HG03378 (cell line): ENCODE measurements at regions not wholly inside any gene's neighbourhood (a gene's known extent, or its start where the extent isn't known, plus 50 kb on each side); places are given as distances from the start of the nearest gene placed in this dataset.

Source experiments
- ATAC-seq: cut with Tn5 transposase; IDR thresholded peaks from one replicate; pipeline ENCODE4 v1.9.1; 2021; ENCODE audit warnings: mild to moderate bottlenecking, moderate library complexity; ENCODE audit not compliant: unreplicated experiment

- no peak for ATAC-seq
Measured at GRCh38 chr3:132900481-132900880, 137.7 kb upstream of the TMEM108 start.

DNA sequence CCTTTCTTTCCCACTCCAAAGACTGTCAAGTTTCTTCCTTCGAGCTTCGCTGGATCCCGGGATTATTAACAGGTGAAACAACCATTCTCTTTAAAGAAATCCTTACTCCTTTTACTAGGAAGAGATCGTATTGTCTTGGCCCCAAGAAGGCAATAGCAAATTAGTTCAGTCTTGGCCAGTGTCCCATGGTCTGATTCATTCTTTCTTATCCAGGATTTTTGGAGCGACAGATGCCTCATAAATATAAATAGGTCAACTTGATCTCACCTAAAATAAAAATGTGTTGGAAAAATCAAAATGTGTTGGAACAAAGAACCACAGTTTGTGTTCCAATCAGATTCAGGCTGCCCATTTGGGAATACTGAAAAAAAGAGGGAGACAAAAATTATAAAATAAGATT lies 140.1 kb upstream of the TMEM108 start:
- ATAC-seq, result no peak

- ATAC-seq, result no peak
Measured at GRCh38 chr3:132892956-132893355, 145.2 kb upstream of the TMEM108 start.

DNA sequence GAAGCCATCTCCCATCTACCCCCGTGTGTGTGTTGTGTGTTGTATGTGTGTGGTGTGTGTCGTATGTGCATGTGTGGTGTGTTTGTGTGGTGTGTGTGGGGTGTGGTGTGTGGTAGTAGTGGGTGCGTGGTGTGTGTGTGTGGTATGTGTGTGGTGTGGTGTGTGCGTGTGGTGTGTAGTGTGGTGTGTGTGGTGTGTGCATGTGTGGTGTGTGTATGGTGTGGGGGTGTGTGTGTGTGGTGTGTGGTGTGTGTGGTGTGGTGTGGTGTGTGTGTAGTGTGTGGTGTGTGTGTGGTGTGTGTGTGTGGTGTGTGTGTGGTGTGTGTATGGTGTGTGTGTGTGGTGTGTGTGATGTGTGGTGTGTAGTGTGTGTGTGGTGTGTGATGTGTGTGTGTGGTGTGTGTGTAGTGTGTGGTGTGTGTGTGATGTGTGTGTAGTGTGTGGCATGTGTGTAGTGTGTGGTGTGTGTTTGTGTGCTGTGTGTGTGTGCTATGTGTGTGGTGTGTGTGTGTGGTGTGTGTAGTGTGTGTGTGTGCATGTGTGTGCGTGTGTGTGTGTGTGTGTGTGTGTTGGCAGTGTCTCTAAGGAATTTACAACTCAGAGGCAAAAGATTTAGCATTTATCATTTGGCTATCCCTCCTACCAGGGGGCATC lies 156.3 kb upstream of the TMEM108 start:
- no peak for ATAC-seq

DNA sequence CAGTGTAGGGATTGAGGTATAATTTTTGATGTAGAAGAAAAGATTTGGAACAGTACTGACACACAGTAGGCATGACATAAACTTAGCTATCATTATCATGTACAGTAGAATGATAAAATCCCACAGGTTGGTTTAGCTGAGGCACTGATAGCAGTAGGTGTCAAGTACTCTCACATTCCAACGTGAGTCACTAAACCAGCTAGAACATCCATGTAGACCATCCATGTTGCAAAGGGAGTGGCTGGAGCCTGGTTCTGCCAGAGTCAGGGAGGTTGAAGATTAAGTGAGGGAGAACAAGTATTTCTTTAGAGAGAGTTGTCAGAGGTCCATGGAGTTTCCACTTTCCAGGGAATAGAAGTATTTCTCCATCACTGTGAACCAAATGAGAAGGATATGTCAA lies 157.2 kb upstream of the TMEM108 start:
- ATAC-seq, result no peak

- no peak for ATAC-seq
Measured at GRCh38 chr3:132879656-132880055, 157.4 kb upstream of the NPHP3 start.

DNA sequence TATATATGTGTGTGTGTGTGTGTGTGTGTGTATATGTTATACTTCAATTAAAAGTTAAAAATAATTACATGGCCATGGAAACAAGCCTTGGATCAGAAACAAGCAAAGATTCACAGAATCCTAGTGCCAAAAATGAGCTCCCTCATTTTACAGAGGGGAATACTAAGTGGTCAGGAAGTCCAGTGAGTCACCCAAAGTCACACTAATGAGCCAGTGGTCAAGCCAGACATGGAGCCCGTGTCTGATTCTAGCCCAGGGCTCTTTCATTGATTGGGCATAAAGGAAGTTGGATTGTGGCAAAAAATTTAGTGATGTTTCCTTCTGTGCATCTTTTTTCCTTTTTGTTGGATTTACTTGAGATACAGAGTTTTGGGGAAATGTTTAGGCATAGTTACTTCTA lies 152.5 kb upstream of the NPHP3 start:
- ATAC-seq, result no peak

DNA sequence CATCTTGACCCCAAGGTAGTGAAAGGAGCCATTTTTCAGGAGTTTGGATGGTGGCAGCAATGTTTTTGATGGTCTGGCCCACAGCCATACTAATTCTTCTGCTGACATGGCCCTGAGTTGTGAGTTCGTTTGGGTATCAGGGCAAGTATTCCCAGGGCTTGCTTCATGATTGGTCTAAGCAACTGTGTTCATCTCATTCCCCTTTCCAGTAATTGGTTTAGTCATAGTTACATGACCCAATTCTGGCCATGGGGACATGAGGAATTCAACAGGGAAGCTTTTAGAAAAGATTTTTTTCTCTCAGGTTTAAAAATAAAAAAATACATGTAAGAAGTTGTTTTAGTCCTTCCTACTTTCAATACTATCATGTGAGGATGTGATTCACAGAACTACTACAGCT lies 150.5 kb upstream of the NPHP3 start:
- no peak for ATAC-seq

DNA sequence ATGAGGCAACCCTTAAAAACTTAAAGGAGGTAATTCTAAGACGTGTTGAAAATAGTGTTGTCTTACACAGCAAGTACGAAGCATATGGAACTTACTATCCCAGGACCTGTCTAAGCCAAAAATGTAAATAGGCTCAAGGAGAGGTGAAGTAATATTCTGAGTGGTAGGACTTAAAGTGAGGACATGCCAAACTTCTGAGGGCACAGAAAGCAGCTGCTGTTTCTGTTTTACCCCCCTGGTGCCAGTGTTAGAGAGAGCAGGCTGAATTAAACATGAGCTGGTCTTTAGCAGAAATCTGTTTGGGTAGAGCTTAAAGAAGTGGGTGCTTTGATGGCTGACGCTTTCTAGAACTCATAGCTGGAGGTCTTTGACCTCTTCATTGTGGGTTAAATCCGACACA lies 149.7 kb upstream of the NPHP3 start:
- ATAC-seq, result no peak

DNA sequence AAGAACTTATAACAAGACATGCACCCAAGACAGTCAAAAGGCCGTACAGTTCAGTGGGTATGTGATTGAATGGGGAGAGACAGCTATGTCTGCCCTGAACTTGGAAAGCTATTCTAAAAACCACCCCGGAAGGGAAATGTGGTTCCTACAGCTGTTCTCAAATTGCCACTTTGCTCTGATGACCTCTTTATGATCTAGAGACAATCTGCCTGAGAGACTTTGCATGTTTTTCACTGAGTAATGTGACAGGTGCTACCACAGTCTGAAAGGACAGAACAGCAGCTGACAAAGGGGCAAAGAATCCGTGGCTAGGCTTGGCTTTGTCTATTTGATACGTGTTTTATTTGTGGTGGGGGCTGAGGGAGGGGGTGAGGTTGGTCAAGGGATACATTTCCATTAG lies 148.3 kb upstream of the NPHP3 start:
- no peak for ATAC-seq

- no peak for ATAC-seq
Measured at GRCh38 chr3:132867956-132868355, 145.7 kb upstream of the NPHP3 start.

- no peak for ATAC-seq
Measured at GRCh38 chr3:132867526-132867925, 145.3 kb upstream of the NPHP3 start.

- no peak for ATAC-seq
Measured at GRCh38 chr3:132857317-132857716, 135.1 kb upstream of the NPHP3 start.

DNA sequence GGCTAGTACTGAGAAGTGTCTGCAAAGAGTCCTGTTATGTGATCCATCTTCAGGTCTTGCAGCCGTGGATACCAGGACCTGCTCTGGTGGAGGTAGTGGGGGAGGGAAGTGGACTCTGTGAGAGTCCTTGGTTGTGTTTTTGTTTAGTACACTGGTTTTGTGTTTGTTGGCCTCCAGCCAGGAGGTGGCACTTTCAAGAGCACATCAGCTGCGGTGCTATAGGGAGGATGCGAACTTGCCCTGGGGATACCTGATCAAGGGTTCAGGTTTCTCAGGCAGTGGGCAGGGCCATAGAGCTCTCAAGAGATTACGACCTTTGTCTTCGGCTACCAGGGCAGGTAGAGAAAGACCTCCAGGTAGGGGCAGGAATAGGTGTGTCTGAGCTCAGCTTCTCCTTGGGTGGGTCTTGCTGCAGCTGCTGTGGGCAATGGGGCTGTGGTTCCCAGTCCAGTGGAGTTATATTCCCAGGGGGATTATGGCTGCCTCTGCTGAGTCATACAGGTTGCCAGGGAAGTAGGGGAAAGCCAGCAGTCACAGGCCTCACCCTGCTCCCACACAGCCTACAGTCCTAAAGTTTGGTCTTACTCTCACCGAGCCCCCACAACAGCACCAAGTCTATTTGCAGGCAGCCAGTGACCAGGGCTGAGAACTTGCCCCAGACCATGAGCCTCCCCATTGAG lies 132.8 kb upstream of the NPHP3 start:
- no peak for ATAC-seq

- no peak for ATAC-seq
Measured at GRCh38 chr3:132847849-132848625, 125.8 kb upstream of the NPHP3 start.

GRCh38 chr3:132843851-132844553 lies 121.8 kb upstream of the NPHP3 start:
- ATAC-seq, result no peak

- no peak for ATAC-seq
Measured at GRCh38 chr3:132843349-132843748, 121.1 kb upstream of the NPHP3 start.

DNA sequence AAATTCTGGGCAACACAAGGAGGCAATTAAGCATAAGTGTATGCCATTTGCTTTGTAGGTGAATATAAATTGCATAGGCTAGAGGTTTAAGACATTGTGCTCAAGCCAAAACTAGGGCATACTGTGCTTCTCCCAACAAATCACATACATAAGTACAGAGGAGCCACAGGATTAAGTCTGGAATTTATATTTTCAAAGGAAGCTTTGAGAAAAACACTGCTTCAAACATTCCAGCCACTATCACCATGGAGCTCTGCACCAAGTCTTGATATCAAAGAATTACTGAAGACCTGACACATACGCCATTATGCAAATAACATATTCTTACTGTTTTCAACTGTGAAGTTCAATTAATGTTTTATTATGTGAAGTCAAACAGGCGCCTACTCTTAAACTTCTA lies 119.4 kb upstream of the NPHP3 start:
- ATAC-seq, result no peak

- ATAC-seq, result no peak
Measured at GRCh38 chr3:132840201-132840700, 118.0 kb upstream of the NPHP3 start.

DNA sequence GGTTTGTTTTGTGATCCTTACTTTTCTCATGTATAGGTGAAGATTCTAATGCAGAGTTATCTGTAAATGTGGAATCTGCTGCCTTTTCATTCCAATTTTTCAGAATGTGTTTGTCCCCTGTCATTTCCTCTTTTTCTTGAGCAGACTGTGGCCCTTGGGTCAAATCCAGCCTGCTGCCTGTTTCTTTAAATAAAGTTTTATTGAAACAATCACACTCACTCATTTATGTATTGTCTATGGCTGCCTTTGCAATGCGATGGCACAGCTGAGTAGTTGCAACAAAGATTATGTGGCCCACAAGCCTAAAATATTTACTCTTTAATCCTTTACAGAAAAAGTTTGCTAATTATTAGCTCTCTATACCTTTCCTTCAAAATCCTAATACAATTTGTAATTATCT lies 116.3 kb upstream of the NPHP3 start:
- no peak for ATAC-seq

GRCh38 chr3:132837615-132838014 lies 115.4 kb upstream of the NPHP3 start:
- ATAC-seq, result no peak
